Keratinocyte (primary cell): ENCODE measurements at regions not wholly inside any gene's neighbourhood (a gene's known extent, or its start where the extent isn't known, plus 50 kb on each side); places are given as distances from the start of the nearest gene placed in this dataset.
"Not testable (repeated sequence)": the region's sequence is repeated elsewhere in the genome, so short reads cannot be mapped to it uniquely, and the experiment has no call there.

Experiments
- DNase-seq: peaks from one replicate; pipeline ENCODE4 v3.0.0-alpha.2; 2011; ENCODE audit warnings: low read depth, missing footprints, low spot score
- FAIRE-seq: peaks from 2 replicates; lab custom pipeline; 2011; peaks lifted over from hg19 to GRCh38; lab: Jason Lieb, UNC
- H2AFZ ChIP-seq: 2 replicates; pipeline ENCODE4 v1.6.0; 2012; ENCODE audit warnings: low read length, control low read depth, inconsistent platforms; ENCODE audit not compliant: control insufficient read depth
- H3K27ac ChIP-seq: 2 replicates; pipeline ENCODE4 v1.5.1; 2011; ENCODE audit warnings: low read length; ENCODE audit not compliant: control insufficient read depth, insufficient read depth
- H3K27me3 ChIP-seq: 3 replicates; pipeline ENCODE4 v1.6.0; 2011; ENCODE audit warnings: low read length; ENCODE audit not compliant: control insufficient read depth, insufficient read depth; ENCODE audit errors: extremely low read depth
- H3K36me3 ChIP-seq, 2 experiments: 2 replicates in 1 of 2; 3 replicates in 1 of 2; pipeline ENCODE4 v1.5.1; 2011; ENCODE audit warnings: low read length in 2 of 2, mild to moderate bottlenecking in 1 of 2; ENCODE audit not compliant: control insufficient read depth in 2 of 2, insufficient read depth in 2 of 2; ENCODE audit errors: extremely low read depth in 1 of 2
- H3K4me1 ChIP-seq: 3 replicates; pipeline ENCODE4 v1.5.1; 2011; ENCODE audit warnings: low read length; ENCODE audit not compliant: control insufficient read depth, insufficient read depth; ENCODE audit errors: extremely low read depth
- H3K4me2 ChIP-seq: 3 replicates; pipeline ENCODE4 v1.6.0; 2011; ENCODE audit warnings: low read depth, low read length; ENCODE audit not compliant: control insufficient read depth, insufficient read depth; ENCODE audit errors: extremely low read depth
- H3K4me3 ChIP-seq, 3 experiments: fragments of 200-600 bp in 1 of 3; sonication (generic) in 1 of 3; 2 replicates in 2 of 3; 3 replicates in 1 of 3; pipeline ENCODE4 v1.5.1; 2011 to 2016; ENCODE audit warnings: low read length in 3 of 3, mild to moderate bottlenecking in 3 of 3, control low read depth in 2 of 3, inconsistent platforms in 1 of 3, low read depth in 1 of 3, mixed read lengths in 1 of 3, mixed run types in 1 of 3, moderate library complexity in 1 of 3; ENCODE audit not compliant: control insufficient read depth in 2 of 3, insufficient read depth in 2 of 3; ENCODE audit errors: extremely low read depth in 1 of 3
- H3K79me2 ChIP-seq: 2 replicates; pipeline ENCODE4 v1.6.0; 2012; ENCODE audit warnings: low read length; ENCODE audit not compliant: control insufficient read depth, insufficient read depth
- H3K9ac ChIP-seq: 3 replicates; pipeline ENCODE4 v1.6.0; 2011; ENCODE audit warnings: low read length; ENCODE audit not compliant: control insufficient read depth, insufficient read depth; ENCODE audit errors: extremely low read depth
- H3K9me1 ChIP-seq: 3 replicates; pipeline ENCODE4 v1.6.0; 2011; ENCODE audit warnings: low read length; ENCODE audit not compliant: control insufficient read depth, insufficient read depth; ENCODE audit errors: extremely low read depth
- H3K9me3 ChIP-seq: 2 replicates; pipeline ENCODE4 v1.5.1; 2012; ENCODE audit warnings: low read depth, low read length; ENCODE audit not compliant: control insufficient read depth
- H4K20me1 ChIP-seq: 3 replicates; pipeline ENCODE4 v1.6.0; 2011; ENCODE audit warnings: low read length; ENCODE audit not compliant: control insufficient read depth, insufficient read depth; ENCODE audit errors: extremely low read depth
- CTCF ChIP-seq, 3 experiments: IDR thresholded peaks in 1 of 3; conservative IDR thresholded peaks in 1 of 3; optimal IDR thresholded peaks in 1 of 3; 2 replicates in 2 of 3; 3 replicates in 1 of 3; pipeline versions ENCODE3 to v1.5.1; 2011; ENCODE audit warnings: low read length in 3 of 3, mild to moderate bottlenecking in 3 of 3, moderate library complexity in 2 of 3, control low read depth in 1 of 3, inconsistent platforms in 1 of 3; ENCODE audit not compliant: insufficient read depth in 2 of 3; ENCODE audit errors: extremely low read depth in 1 of 3
- EZH2 ChIP-seq: IDR thresholded peaks from one replicate; pipeline ENCODE4 v1.6.1; 2012; ENCODE audit warnings: inconsistent platforms, mild to moderate bottlenecking, low read length, moderate library complexity
- dilution Hi-C: fragments of 300-500 bp; cut with MboI; formaldehyde crosslinking; loops from one replicate; pipeline ENCODE4 v1.7.0; 2020; ENCODE audit warnings: low sequenced_read_pairs; ENCODE audit not compliant: extremely low pct_ligation_motif_present

- dilution Hi-C loops = no loop called here
Observed at GRCh38 chr13:104522235-104523072, 1456.2 kb upstream of the SLC10A2 start.

GRCh38 chr13:104510422-104510821, 1444.2 kb upstream of the SLC10A2 start:
- Histone ChIP-seq H3K36me3 (no peaks in the 10 kb centered on the region), H3K27me3 (no peaks in the 10 kb centered on the region), H3K27ac (no peak overlapping the region), H3K9ac (no peak overlapping the region), H3K4me3 (no peak overlapping the region), H4K20me1 (no peaks in the 10 kb centered on the region), H3K9me1 (no peaks in the 10 kb centered on the region), H3K9me3 (no peaks in the 10 kb centered on the region), H3K4me2 (no peak overlapping the region), H3K79me2 (no peaks in the 10 kb centered on the region), H2AFZ (no peak overlapping the region), H3K4me1 (no peaks in the 10 kb centered on the region)
- TF ChIP-seq EZH2 (no peak), CTCF (optimal IDR thresholded peaks at IDR 0.05 in 1 of 3, IDR thresholded peaks at IDR 0.05 in 1 of 3, conservative IDR thresholded peaks at IDR 0.05 in 1 of 3; ENCODE audit: extremely low read depth in 1 of 3, insufficient read depth in 2 of 3, low read length in 3 of 3) (no peak)
- dilution Hi-C loops = no loop called here
- FAIRE-seq (no peak), DNase-seq (no peak)

More at GRCh38 chr13:104522235-104523072, 1456.2 kb upstream of the SLC10A2 start:
- Histone ChIP-seq H3K27ac (no peak overlapping the region), H4K20me1 (no peaks in the 10 kb centered on the region), H2AFZ (no peak overlapping the region), H3K9ac (no peak overlapping the region), H3K4me2 (no peak overlapping the region), H3K4me1 (no peaks in the 10 kb centered on the region), H3K9me1 (no peaks in the 10 kb centered on the region), H3K79me2 (no peaks in the 10 kb centered on the region), H3K9me3 (peaks cover 2% of the 10 kb centered on the region), H3K36me3 (no peaks in the 10 kb centered on the region), H3K4me3 (no peak overlapping the region), H3K27me3 (no peaks in the 10 kb centered on the region)
- FAIRE-seq = no peak
- TF ChIP-seq EZH2 = no peak
- TF ChIP-seq CTCF (optimal IDR thresholded peaks at IDR 0.05 in 1 of 3, IDR thresholded peaks at IDR 0.05 in 1 of 3, conservative IDR thresholded peaks at IDR 0.05 in 1 of 3; ENCODE audit: extremely low read depth in 1 of 3, insufficient read depth in 2 of 3, low read length in 3 of 3) = no peak
- DNase-seq = no peak

GRCh38 chr13:104493502-104493901, 1427.3 kb upstream of the SLC10A2 start:
- H3K27ac ChIP-seq, H4K20me1 ChIP-seq, H3K4me1 ChIP-seq, H3K9me3 ChIP-seq, H3K9ac ChIP-seq, dilution Hi-C loops, DNase-seq, H3K4me3 ChIP-seq, H3K36me3 ChIP-seq, H2AFZ ChIP-seq, H3K4me2 ChIP-seq, FAIRE-seq, H3K9me1 ChIP-seq, H3K79me2 ChIP-seq, H3K27me3 ChIP-seq: not testable (repeated sequence)
